ENCODE measurements at regions not wholly inside any gene's neighbourhood (a gene's known extent, or its start where the extent isn't known, plus 50 kb on each side); places are given as distances from the start of the nearest gene placed in this dataset.
A peak's percentile ranks its signal among the peaks of the same experiment; 100 is the strongest.
"Not testable (repeated sequence)": the region's sequence is repeated elsewhere in the genome, so short reads cannot be mapped to it uniquely, and the experiment has no call there.

DNA sequence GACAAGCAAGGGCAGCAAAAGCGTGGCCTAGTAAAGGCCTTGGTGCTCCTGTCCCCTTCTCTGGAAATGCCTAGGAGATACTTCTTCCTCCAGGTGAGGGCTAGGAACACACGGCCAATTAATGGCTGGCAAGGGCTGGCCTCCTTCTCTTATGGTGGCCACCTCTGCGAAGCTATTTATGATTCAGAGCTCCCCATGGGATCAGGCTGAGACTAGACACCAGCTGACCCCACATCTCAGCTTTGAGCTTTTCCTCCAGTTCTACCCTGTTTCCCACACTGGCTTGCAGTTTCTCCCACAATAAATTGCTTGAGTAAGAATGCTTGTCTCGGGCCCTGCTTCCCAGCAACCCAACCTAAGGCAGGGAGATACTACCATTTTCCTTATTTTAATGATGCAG, 53.7 kb downstream of the CAMK2N1 start:
- no peak for DNase-seq

DNA sequence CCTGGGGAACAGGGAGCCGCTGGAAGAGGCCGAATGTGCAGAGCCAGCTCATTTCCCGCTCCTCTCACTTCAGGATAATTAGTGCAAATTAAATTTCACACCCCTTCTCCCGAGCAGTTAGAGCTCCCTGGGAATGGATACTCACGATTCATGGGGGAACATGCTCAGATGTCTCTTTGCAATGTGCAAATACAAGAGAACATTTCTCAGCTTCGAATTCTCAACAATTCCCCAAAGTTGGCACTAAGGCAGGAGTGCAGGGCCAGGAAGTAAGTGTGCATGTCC, 54.9 kb downstream of the CAMK2N1 start:
- DNase-seq: no peak

DNA sequence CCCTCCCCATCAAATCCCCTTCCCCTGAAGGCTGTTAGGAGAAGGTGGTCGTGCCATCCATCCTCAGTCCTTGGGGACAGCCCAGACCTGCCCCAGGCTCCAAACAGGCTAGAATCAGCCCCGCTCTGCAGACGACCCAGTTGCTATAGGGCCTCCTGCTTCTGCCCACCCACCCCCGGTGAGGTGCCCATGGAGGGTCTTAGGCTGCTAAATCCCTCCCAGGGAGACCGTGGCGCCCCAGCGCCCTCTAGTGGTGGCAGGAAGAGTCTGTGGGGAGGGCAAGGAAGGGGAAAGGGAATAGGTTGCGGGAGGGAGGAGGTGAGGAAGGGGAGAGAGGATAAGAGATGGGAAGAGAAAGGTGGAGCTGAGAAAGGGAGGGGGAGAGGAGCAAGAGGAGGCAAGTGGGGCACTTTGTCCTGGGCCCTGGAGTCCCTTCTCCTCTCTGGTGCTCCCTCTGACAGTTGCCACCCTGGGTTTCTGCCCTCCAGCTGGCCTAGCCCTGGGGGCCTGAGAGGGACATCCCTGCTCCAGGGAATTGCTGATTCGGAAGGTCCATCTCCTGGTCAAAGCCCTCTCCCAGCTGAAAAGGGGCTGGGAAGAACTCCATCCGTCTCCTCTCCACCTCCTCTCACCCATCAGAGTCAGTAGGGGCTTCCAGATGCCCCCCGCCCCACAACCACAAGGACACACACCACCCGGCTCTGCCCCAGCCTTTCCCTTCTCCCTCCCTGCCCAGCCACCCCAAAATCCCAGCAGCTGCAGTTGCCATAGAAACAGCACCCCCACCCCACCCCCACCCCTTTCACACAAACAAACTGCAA, 55.4 kb downstream of the CAMK2N1 start:
- peak; percentile 36 for DNase-seq

DNA sequence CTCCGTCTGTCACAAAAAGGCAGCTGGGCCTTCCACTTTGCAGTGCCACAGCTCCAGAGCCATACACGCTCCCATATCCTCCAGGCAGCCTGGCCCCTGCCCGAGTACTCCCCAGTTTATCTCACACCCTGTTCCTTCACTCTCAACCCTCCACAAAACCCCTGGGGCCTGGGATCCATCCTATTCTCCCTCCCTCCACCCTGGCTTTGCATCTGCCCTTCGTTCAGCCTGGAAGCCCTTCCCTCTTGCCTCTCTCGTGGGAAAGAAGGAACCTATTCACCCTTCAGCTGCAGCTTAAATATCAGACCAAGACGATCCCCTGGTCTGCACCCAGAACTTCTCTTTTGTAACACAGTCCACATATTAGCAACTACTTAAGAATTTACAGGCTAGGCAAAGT, 56.7 kb downstream of the CAMK2N1 start:
- no peak for DNase-seq

DNA sequence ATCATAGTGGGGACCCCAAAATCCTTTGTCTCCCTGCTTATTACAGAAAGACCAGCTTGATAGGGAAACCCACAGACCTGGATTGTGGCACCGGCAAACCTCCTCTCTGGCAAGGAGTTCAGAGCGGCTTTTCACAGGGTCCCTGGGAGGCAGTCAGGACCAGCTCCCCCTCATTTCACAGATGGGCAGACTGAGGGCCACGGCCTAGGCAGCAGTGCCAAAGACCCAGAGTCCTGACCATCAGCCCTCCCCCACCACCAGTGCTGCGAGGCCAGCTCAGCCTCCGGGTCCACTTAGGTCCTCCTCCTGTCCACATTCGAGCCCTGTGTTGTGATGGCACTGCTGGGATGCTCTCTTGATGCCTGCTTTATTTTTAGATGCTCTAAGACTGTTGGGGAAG, 57.2 kb downstream of the CAMK2N1 start:
- DNase-seq: no peak

DNA sequence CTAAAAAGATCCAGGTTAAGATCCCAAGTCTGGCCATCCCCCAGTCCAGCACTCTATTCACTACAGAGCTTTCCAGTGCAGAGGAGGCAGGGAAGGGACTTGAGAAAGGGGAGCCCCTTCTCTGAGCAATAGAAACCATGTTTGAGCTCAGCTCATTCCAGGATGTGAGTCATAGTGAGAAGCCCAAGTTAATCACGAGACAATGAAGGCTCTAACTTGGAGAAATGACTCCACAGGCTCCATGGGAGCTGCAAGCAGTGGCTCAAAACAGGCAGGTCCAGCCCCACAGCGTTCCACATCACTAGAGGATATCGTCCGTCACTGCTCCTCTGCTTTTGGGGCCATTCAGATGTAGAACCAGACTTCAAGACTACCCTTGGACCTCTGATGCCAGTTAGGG, 59.1 kb downstream of the CAMK2N1 start:
- no peak for DNase-seq

DNA sequence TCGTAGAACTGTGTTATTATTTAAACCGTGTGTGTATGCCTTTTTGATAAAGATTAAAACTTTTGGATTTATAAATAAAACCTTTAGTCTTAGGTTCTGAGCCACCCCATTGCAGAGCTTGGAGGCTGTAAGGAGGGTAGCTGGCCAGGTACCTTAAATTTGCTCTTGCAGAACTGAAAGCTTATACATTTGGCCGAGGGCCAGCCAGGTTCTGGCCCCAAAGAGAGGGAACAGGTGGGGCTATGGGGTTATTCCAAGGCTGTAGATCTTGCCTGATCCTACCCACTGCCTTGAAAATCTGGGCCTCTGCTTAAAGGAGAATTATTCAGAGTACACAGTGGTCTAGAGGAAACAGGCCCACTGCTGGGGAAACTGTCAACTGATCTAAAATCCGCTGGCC, 59.6 kb downstream of the CAMK2N1 start:
- DNase-seq: no peak

DNA sequence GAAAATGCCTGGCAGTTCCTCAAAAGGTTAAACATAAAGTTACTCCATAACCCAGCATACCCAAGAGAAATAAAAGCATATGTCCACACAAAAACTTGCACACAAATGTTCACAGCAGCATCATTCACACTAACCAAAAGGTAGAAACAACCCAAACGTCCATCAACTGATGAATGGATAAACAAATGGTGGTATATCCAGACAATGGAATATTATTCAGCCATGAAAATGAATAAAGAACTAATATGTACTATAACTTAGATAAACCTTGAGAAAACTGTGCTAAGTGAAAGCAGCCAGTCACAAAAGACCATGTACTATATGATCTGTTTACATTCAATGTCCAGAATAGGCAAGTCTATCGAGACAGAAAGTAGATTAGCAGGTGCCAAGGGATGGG, 60.4 kb downstream of the CAMK2N1 start:
- DNase-seq: no peak

DNA sequence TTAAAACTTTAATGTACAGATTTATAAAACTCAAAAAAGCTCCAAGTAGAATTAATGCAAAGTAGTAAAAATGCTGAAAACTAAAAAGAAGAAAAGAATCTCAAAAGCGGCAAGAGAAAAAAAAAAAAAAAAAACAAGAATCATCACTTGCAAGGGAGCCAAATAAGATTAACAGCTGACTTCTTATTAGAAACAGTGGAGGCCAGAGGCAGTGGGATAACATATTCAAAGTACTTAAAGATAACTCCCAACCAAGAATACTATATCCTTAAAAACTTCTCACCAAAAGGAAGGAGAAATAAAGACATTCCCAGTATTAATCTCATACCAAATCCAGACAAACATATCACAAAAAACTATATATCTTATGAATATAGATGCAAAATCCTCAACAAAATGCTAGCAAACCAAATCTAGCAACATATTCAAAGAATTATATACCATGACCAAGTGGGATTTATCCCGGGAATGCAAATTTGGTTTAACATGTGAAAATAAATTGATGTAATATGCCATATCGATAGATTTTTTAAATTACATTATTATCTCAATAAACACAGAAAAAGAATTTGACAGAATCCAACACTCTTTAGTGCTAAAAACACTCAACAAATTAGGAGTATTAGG, 62.7 kb downstream of the CAMK2N1 start:
- no peak for DNase-seq

DNA sequence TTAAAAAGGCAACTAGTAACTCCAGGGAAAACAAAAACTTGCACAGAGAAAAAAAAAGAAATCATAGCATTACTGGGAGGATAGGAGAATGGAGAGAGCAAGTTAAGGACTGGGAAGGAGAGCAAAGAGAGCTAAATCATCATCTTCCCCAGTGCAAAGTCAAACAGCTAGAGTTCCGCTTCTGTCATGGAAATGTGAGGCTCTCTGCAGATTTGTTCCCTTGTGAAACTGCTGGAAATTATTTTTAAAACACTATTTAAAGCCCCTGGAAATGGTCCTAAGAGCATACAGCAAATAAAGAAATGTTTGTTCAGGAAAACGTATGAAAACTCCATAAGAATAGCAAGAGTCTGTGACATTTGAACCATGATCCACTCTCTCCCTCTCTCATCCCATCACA, 64.6 kb downstream of the CAMK2N1 start:
- no peak for DNase-seq

DNA sequence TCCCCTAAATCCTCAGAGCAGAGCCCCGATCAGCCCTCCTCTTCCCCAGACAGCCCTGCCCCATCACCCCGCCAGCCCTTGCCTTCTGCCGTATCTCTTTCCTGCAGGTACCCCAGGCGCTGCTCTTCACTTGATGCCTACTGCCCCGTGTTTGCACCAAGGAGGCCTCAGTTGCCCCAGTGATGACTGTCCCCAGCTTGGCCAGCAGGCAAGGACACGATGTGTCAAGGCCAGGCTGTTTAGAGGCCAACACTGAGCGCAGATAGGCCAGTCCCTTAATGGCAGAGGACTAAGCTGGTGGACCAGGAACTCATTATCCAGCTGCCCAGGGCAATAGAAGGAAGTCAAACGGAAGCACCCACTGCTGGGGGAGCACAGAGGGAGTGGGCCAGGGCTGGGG, 68.4 kb downstream of the CAMK2N1 start:
- DNase-seq: no peak

DNA sequence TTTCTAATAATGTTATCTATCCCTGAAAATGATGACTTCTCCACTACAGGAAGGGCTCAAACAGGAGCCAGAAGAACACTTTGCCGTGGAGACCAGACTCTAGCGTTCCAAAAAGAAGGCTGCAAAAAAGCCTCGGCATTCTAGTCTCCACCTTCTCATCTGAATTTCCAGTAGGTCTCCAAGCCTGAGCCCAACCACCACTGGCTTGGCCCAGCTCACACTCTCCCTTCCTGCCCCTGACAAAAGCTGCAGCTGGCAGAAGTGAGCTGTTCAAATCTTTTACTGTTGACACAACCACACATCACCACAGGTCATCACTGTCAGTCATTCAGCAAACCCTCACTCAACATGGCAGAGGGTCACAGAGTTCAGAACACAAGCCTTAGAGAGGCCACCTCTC, 69.3 kb downstream of the CAMK2N1 start:
- DNase-seq: no peak

DNA sequence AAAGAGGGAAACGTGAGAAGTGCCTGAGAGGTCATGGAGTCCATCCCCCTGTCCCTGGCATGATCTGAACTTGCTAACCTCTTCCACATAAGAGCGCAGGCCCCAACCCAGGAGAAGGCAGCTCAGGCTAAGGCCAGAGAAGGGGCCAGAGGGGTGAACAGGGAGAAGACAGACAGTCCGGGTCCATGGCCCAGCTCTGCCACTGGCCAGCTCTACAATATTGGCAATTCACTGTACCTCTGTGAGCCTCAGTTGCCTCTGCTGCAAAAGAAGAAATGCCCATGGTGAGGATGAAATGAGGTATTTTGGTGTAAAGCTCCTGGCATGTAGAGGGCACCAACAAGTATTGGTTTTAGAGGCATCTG, 72.3 kb downstream of the CAMK2N1 start:
- DNase-seq: no peak

DNA sequence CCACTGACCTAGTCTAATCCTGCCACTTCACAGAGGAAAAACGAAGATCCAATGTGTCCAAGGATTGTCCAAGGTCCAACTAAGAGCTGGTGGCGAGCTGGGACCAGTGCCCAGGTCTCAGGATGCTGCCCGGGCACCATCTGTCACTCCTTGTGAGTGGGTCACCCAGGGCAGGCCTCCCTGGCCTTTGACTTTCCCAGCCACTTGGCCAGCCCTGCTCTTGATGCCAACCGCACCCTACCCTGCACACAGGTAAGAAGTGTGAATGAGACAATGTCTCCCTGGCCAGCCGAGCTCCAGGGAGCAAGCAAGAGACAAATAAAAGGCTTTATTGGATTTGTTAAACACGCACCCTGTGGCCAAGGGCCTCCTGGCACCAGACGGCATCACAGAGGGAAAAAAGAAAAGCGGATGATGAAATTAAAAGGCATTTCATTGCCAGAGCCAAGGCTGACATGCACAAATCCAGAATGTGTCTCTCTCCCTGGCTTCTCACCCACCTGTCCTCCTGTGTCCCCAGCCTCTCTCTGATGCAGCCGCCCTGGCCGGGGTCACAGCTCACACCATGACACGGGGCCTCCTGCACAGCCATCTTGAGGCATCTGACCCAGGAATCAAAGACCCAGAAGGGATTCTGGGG, 72.8 kb downstream of the CAMK2N1 start:
- DNase-seq: no peak

DNA sequence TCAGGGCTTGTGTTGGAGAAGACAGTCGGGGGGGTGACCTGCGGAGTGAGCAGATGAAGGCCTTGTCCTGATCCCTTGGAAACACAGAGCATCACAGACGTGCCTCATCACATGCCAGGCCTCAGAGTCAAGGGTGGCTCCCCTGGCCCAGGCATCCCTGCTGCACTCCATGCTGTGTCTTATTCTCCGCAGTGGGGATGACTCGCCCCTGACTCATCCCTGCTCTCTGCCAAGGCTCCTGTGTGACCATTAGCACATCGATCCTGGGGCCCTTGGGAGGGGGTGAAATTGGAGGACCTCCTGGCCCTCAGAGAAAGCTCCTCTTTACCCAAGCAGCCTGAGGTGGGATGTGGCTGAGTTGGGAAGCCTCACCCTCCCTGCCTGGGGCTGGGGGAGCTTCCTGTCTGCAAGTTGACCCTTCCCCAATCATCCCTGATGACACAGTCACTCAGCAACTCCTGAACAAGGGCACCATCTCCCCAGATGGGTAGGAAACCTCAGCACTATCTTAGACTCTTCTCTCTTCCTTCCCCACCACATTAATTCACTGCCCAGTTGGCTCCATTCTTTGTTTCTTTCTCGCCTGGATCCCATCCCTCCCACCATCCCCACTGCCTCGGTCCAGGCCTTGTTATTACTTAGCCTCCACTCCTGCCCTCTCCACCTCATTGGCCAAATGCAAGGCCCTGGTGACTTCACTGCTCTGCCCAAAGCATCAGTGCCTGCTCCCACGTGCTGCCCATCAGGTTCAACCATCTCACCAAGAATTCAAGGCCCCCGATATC, 74.6 kb downstream of the CAMK2N1 start:
- DNase-seq: no peak

DNA sequence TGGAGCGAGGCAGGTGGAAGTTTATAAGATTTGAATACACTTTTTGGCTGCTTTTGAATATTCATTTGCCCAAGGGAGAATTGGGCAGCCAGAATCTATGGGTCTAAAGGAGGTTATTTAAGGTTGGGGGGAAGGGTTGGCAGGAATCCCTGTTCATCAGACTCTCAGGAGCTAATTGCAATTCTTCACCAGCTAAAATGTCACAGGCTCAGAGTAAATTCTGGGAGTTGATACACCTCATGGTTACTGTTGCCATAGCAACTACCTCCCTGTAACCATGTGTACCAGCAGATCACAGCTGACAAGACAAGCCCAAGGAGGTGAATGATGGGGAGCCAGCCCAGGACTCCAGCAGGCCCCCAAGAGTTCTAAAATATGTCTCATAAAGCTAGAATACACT, 75.5 kb downstream of the CAMK2N1 start:
- DNase-seq: no peak

DNA sequence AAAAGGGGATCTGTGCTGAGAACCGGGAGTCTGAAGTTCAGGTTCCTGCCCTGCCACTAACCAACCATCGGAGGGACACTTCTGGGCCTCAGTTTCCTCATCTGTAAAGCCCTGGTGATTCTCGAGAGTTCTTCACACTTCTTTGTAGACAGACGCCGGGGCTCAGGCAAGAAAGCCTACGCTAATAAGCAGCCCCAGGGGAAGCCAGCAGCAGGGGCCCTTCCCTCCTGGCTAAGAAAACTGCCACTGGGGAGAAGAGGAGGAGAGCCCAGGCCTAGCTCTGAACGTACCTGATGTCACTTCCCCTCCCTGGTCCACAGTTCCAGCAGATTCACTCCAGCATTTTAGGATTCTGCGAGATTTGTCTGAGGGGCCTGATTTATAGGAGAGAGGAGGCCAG, 76.0 kb downstream of the CAMK2N1 start:
- DNase-seq: no peak

DNA sequence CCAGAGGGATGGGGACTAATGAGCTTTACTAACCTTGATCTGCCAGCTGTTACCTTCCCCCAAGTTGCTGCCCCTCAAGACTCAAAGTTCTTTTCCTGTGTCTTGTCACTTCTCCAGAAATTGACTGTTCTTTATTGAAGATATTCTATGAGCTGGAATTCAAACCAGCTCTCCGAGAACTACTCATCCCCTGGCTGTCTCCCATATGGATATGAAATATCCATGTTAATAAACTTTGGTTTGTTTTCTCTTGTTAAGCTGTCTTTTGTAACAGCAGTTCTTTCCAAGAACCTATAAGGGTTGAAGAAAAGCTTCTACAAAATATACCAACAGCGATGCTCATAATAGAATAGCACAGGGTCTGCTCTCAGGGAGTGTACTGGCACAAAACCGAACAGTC, 77.0 kb downstream of the CAMK2N1 start:
- no peak for DNase-seq

DNA sequence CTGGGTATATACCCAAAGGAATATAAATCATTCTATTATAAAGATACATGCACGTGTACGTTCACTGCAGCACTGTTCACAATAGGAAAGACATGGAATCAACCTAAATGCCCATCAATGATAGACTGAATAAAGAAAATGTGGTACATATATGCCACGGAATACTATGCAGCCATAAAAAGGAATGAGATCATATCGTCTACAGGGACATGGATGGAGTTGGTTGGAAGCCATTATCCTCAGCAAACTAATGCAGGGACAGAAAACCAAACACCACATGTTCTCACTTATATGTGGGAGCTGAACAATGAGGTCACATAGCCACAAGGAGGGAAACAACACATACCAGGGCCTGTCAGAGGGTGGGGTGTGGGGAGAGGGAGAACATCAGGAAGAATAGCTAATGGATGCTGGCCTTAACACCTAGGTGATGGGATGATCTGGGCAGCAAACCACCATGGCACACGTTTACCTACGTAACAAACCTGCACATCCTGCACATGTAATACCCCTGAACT, 77.8 kb downstream of the CAMK2N1 start:
- not testable (repeated sequence) for DNase-seq

DNA sequence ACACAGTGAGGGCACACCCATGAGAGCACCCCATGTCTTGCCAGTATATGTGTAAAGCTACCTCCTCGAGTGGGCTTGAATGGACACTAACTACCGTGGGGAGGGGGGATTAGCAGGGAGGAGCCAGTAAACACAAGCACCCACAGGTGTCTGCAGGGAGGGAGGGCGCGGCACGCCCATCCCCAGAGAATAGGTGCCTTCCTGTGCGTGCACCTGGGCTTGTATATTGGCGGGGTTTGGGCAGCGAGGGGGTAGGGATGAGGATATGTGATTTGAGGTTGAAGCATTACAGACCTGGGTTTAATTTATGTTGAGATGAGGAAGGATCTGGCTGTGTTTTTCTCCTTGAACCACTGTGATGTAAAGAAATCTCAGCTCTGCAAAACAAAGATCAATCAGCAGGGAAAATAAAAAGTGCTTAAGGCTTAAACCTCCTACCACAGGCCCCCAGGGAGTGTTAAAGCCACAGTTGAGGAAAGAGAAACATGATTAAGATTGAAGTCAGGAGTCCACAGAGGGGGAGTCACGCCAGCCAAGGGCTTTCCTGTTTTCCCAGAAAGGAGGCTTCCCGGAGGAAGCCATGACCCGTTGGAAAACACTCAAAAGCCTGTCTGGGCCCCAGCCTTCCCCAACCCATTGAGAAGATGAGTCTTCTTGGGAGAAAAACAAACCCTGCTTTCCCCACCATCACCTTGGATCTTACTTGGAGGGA, 80.0 kb downstream of the CAMK2N1 start:
- DNase-seq: peak; percentile 39

DNA sequence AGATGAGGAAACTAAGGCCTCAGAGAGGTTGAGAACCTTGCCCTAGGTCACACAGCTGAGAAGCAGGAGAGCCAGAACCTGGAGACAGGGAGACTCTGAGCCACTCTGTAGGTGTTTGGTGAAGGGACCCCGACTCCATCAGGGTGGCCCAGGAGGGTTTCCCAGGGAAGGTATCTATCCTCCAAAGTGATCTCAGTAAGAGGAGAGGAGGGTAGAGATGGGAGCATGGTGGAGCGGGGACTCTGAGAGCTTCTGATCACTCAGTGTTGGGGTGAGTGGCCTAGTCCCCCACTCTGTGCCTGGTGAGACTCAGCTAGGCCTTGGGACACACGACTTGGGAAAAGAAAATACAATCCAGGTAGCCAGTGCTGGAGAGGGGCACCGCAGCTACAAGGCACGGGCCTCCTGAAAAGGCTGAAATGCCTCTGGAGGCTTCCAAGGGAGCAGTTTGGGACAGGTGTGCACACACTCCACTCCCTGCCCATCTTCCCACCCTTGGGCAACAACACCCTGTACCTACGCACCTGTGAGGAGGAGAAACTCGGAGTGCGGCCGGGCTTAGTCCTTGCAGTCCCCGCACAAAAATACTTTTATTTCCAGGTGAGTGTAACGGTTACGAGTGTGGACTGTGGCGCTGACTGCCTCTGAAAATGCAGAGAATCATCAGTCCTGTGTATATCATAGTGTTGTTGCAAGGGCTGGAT, 80.8 kb downstream of the CAMK2N1 start:
- DNase-seq: no peak

Measured in renal pelvis (tissue), 1 donor.